HuH-7.5 (cell line): ENCODE measurements at regions not wholly inside any gene's neighbourhood (a gene's known extent, or its start where the extent isn't known, plus 50 kb on each side); places are given as distances from the start of the nearest gene placed in this dataset.
A peak's percentile ranks its signal among the peaks of the same experiment; 100 is the strongest.

Source experiments
- DNase-seq: peaks from one replicate; pipeline ENCODE4 v3.0.0; 2011; ENCODE audit warnings: low spot score

DNA sequence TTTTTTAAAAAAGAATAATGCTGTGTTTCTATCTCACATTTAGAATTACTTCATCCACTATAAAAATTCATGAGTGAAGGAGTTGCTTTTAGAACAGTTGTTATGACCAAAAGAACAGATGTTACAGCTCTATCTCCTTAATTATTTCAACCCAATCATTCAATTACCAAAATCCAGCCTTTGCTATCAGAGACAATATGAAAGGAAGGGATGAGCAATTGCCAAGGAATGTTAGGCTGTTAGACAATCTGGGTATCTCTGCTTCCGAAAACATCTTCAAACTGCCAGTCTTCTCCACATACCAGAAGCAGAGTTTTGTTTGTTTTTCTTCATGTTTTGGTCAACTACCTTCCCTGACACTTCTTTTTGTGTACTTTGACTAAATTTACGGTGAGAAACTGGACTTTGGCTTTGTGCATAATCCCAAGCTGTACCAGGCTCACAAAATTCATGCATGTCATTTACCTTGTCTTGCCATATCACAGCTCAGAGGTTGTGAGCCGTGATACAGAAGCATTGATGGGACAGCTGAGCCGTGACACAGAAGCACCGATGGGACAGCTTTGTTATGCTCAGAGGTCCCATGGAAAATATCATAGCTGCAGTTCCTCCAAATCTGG lies 405.5 kb downstream of the KIF4B start:
- DNase-seq = no peak

DNA sequence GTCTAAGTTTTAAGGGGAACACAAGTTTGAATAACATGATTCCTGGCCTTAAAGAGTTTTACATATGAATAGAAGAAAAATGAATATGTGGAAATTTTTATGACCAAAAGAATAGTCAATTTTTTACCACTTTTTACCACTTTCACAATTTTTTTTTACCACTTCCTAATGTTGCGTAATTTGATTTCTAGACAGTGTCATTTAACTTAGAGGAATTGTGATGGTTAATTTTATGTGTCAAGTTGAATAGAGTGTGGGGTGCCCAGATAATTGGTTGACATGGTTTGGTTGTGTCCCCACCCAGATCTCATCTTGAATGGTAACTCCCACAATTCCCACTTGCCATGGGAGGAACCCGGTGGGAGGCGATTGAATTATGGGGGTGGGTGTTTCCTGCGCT lies 416.6 kb downstream of the KIF4B start:
- no peak for DNase-seq

DNA sequence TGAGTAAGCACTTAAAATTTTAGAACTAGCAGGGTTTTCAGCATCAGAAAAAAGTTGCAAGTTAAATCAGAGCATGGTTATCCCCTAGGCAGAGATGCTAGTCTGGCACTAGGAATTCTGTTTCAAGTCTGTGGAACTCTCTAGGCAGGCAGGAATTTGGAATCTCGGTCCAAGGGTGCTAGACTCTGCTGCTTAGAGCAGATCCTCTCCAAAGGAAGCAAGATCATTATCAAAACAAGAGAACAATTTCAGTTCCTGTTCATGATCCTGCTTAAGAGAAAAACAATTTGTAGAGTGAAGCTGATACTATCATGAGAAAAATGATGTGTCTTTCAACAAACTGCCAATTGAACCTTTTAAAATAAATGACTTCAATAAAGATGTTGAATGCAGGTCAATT lies 420.7 kb downstream of the KIF4B start:
- no peak for DNase-seq

DNA sequence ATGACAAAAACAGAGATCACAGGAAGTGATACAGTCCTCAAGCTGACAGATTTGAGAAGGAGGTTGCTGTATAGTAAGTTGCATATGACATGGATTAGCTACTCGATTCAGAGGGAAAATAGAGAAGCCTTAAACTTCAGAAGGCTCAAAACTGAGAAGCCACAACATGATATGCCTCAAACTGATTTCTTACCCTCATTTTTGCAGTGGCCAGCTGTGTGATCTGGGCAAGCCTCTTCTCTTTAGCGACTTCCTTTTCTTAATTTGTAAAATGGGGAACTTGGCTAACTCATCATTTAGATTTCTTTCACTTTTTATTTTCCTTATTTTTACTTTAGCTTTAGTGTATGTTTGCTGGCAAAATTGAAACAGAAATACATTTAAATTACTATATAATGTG lies 421.1 kb downstream of the KIF4B start:
- DNase-seq = no peak

DNA sequence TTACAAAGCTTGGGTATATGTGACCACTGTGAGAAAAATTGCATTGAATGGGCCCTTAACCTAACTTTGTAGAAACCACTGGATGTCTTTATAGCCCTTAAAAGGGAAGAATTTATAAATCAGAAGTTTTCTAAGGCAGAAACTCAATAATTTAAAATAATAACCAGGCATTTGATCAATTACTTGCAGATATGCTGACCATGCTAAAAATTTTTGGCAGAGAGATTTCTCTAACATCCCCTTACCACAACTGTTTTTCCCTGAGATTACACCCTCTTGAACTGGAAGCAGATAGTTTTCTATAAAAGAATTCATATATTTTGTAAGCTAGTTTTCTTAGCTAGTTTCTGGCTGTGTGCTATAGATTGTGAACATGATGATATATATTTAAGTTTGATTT lies 428.3 kb downstream of the KIF4B start:
- no peak for DNase-seq

DNA sequence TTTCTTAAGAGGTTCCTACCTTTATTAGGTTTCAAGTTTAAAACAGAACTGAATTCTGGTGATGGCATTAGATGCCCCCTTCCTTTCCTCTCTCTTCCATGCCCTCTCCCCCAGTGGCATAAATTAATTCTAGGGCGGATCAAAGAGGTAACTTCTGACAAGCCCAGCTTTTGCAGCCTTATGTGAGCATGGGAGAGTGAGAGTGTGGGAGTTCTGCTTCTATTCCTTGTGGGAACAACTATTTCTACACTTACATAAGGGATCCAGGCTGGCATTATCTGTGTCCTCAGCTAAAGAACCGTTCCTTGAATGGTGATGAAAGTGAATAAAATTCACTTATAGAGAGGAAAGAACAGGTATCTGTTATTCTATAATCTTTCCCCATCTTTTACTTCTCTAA lies 437.6 kb downstream of the KIF4B start:
- DNase-seq = no peak

DNA sequence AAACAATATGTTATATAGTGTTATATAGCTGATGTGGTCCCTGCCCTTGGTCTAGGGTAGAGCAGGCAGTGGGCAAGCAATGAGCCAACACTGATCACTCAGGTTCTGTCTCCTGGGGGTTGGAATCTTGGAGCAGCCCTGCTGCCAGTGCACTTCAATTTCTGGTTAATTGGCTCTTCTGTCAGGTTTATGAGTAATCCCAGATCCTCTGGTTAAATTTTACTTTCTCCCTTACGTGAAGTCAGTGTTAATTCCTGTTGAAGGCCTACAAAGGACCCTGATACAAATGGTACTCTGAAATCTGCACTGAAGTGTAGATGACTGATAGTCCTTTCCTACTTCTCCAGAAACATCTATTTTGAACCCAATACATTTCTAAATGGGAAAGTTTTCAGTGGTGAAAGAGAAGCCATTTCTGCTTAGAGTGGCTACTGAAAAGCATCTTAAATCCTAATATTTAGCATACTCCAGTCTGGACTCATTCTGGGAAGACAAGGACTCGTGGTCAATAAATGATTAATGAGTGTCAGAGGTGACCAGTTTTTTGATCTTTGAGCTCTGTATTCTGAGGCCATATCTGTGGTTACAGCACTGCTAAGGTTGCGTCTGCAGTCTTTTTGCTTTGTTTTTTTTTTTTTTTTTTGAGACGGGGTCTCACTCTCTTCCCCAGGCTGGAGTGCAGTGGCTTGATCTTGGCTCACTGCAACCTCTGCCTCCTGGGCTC lies 442.4 kb downstream of the KIF4B start:
- DNase-seq = no peak

DNA sequence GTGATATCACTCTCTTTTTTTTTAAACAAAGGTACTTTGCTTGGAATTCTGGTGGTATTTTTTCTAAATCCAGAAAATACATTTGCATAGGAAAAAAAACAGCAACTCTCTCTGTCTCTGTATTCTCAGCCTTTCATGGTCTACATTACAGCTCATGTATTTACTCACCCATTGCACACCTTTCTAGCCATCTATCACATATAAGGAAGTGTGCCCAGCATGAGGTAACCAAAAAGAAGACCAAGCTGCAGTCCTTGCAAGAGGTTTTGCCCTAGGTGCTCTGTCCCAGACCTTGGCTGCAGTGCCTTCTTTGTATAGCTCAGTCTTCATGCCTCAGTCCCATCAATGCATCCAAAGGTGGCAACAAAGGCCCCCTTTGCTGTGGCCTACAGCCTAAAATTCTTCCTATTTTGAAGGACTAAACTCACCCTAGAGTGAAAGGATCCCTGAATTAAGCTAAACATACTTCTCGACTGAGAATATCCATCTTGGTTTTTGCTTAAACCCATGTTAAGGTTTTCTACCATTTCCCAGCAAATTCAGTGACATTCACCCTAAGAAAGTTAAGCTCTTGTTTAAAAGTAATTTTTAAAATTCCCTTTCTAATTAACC lies 446.4 kb downstream of the KIF4B start:
- DNase-seq = no peak

DNA sequence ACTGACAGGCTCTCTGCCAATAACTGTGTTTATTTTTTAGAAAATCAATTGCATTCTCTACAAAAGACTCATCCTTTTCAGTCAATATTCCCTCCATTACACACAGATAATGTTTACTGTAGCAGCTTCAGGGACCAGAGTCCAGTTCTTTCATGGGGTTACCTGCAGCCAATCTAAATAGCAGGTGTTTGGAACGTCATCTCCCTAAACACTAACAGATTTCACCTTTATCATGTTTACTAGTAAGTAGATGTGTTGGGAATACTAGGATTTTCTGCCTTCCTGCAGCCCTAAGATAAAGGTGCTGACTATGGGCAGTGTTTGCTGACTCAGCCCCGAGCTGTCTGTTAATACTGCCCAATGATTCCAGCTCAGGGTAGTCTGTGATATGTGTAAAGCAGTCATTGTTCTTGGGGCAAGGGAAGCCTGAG lies 447.0 kb downstream of the KIF4B start:
- DNase-seq = peak; percentile 3

DNA sequence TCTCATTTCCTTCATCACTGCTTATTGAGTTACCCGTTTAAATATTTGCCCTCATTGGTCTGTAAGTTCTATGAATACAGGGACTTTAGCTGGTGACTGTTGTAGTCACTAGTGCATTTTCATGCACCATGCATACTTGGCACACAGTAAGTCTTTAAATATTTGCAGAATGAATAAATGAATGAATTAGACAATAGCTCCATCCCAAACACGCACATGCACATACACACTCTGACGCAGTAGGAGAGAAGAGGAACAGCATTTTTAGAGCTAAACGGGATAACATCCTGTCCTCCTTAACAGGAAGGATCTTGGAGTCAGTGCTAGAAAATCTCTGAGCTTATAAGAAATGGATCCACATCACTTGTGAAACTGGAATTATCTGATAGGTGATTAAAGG lies 447.7 kb downstream of the KIF4B start:
- DNase-seq = no peak

DNA sequence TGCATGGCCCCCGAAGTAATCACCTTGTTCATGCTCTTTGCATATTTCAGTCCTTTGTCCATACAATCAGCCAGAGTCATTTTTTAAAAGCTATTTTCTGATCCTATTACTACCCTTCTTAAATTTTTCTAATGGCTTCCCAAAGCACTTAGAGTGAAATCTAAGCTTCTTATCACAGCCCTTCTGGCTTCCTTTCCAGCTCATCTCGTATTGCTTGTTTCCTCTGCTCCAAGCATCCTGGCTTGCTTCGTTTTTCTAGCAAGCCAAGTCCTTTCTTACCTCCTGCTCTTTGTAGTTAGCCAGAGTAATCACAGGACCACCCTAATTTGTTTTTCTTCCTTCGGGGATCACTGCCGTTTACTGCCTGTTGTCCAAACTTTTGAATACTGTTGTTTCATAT lies 453.3 kb downstream of the KIF4B start:
- DNase-seq = no peak

DNA sequence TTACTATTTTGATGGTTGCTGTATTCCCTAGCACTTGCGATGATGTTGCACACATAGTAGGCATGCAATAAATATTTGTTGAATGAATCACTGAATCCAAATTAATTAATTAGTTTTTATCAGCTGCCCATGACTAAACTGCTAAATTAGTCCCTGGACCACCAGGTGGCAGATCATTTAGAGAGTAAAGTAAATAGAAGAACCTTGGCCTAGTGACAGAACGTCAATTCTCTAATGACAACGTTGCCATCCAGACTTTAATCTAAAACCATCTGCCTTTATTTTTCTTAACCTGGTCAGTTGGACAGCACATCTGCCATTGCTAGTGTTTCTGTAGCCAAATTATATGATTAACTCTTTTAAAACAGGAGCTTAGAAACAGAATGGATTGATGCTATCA lies 457.5 kb downstream of the KIF4B start:
- no peak for DNase-seq

DNA sequence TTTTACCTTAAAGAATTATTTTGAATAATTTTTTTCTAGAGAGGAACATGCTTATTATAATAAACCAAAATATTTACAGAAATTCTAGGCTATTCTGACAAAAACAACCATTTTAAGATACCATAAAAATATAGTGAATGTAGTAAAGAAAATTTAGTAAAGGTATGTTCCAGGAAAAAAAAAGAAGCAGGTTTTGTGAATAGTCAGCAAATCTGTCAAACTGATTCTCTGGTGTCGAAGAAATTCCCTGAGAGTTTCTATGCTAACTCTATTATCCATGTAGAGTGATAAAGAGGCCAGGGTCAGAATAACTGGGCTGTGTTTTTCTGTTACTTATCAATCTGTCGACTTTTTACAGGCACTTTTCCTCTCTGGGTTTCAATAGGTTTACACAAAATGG lies 459.2 kb downstream of the KIF4B start:
- DNase-seq = no peak

DNA sequence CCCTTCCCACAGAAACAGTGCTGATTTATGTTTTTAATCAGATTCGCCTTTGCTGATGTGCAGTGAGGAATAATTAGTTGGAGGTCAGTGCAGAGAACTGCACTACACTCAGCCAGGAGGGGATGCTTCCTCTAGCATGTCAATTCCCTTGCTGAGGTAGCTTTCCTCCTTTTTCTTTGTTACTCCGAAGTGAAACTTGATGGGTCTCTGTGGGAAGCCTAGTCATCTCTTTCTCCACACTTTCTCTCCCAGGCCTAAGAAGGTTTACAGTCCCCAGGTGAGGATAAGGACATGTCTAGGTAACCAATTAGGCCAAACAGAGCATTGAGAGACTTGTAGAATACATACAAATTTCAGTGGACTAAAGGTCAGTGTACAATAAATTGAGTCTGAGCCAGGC lies 461.8 kb downstream of the KIF4B start:
- DNase-seq = no peak

DNA sequence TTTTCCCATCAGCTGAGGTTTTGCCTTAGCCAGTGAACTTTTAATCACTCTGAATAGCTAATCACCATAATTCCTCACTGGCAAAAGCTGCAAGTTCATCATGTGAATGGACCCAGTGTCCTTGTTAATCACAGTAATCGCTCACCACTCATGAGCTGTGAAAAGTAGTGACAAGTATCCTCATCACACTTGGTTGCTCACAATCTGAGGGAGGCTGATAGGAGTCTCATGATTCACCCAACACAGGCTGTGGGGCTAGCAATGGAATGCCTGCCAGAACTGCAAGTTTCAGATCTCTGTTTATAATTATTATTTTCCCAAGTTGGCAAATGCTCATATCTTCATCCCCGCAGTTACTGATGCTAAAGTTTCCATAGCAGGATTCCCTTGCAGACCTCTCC lies 467.2 kb downstream of the KIF4B start:
- no peak for DNase-seq

DNA sequence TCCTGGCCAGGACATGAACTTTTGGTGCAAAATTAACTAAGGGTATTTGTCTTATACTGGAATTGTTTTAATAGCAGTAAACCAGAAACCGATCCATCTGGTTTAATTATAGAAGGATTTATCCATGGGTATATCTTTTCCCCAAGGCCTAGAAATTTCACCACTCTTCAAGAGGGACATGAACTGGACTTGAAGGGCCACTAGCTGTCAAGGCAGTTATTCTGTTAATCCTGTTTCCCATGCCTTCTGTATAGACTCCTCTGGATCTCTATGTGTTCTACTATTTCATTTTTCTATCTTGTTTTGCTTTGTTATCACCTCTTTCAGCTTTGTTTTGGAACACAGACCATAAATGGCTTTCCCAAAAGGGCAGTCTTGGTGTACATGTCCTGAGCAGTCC lies 467.6 kb downstream of the KIF4B start:
- no peak for DNase-seq

DNA sequence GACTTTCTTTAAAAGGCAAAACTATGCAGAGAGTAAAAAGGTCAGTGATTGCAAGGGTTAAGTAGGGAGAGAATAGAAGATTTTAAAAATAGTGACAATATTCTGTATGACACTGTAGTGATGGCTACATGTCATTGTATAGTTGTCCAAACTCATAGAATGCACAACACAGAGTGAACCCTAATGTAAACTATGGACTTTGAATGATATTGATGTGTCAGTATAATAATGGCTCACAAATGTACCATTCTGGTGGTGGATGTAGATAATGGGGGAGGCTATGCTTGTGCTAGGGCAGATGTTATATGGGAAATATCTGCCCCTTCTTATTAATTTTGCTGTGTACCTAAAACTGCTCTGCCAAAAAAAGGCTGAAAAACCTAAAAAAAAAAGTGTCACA lies 468.9 kb downstream of the KIF4B start:
- DNase-seq = no peak

DNA sequence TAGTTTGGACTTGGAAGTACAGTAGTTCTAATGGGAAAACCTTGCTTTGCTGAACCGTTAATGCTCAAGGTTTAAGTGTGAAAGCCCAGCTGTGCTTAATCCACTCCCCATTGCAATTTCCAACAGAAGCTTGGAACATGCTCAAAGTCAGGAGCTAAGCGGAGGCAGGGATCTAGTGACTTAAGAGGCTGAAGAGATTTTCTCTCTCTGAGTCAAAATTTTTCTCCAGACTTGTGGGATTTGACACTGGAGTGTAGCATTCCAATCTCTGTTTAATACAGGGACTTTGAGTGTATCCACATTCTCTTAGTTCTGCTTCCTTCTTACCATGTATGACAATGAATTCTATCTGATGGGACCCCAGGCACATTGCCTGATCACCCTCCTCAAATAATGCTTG lies 471.8 kb downstream of the KIF4B start:
- no peak for DNase-seq

DNA sequence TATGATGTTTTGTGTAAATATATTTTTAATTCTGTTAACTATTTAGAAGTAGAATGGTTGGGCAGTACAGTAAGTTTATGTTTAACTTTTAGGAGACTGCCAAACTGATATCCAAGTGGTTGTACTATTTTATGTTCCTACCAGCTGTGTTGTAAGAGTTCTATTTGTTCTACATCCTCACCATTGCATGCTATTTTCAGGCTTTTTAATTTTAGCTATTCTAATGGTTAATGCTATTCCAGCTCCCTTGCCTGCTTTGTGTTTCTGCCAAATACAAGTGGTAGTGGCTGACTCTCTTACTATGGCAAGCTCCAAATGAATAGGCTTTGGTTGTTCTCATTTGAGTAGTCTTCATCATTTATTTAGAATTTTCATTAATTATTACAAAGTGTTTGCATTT lies 476.4 kb downstream of the KIF4B start:
- DNase-seq = no peak

DNA sequence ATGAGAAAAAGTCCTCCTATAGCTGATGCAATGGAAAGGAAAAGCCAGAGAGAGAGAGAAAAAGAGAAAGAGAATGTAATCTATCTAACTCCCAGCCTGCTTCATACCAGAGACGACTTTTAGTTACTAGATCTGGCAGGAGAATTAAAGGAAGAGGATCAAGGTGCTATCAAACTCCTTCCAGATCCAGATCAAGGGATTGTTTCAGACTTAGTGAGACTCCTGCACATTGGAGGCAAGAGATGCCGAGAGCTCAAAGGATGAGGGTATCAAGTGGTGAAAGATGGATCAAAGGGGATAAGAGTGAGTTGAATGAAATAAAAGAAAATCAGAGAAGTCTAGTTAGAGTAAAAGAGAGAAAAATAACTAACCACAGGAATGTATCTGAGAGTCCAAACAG lies 478.6 kb downstream of the KIF4B start:
- DNase-seq = no peak

DNA sequence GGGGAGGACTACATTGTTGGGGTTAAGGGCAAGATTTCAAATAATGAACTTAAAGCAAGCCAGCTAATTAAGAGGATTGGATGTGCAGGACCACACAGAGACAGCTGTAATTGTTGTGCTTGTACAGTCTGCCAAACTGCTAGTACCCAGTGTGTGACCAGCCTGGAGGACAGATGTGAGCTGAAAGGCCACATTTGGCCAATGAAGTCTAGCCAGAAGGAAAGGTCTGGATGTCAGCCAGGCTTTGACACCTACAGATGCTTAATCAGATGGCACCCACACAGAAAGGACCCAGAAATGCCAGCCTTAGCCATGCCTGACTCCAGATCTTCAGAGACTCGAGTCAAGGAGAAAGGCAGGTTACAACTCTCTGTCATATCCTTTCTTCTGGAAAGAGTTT lies 491.1 kb downstream of the KIF4B start:
- no peak for DNase-seq

DNA sequence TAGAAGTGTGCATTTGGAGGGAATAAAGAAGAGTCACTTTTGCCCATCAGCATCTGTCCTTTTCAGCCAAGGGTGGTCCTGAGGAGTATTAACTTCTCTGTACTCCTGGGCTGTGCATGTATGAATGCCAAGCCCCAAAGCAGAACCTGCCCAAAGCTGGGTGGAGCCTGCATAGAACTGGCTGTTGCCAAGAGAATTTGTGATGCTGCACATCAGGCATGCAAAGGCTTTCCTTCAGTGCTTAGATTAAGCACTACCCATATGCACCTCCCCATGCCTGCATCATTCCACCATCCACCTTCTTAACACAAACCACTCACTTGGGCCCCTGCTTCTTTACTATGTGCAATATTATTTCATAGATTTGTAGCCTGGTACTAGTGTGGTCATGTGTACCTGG lies 493.8 kb downstream of the KIF4B start:
- DNase-seq = no peak

DNA sequence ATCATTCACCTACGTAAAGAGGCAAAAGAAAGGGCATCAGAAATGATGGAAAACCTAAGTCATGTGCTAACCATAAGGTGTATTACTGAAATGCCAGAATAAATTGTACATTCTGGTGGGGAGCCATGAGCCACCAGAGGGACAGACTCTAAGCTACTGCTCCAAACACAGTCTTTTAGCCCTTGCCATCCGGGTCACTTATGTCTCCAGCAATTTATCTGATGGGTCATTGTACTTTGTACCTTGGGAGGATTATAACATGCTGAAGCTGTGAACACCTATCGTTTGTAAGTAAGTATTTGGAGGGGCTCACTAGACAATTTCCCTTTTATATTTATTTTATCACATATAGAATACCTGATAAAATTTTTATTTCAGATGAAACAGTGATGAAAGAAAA lies 495.1 kb downstream of the KIF4B start:
- no peak for DNase-seq

DNA sequence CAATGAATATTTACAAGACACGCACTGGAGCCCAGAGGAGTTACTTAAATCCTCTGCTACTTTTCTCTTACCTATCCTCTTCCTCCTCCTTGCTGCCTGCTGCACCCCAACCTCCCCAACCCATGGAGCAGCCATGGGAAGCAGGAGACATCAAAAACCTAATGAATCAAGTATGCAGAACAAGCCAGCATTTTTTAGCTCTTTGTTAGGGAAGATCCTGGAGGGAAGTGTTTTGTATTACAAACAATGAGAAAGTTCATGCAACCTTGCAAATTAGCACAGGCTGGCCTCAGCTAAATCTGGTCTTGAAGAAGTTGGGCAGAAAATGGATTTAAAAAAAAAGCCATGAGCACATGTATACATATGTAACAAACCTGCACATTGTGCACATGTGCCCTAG lies 498.8 kb downstream of the KIF4B start:
- no peak for DNase-seq
